ENCODE measurements at regions not wholly inside any gene's neighbourhood (a gene's known extent, or its start where the extent isn't known, plus 50 kb on each side); places are given as distances from the start of the nearest gene placed in this dataset.

GRCh38 chr2:16256601-16257321 is 316.4 kb downstream of the MYCN start:
- TF ChIP-seq FOXK2 (IDR thresholded peaks at IDR 0.05) (no peak), TARDBP (IDR thresholded peaks at IDR 0.05) (no peak), PKNOX1 (IDR thresholded peaks at IDR 0.05) (no peak)
